K562 (cell line): ENCODE measurements at regions not wholly inside any gene's neighbourhood (a gene's known extent, or its start where the extent isn't known, plus 50 kb on each side); places are given as distances from the start of the nearest gene placed in this dataset.
A peak's percentile ranks its signal among the peaks of the same experiment; 100 is the strongest.

Source experiments
- CEBPG ChIP-seq, 3 experiments: fragments of 200-800 bp in 1 of 3; sonication (Bioruptor generic) in 1 of 3; sonication (generic) in 1 of 3; formaldehyde crosslinking in 1 of 3; IDR thresholded peaks in 2 of 3; conservative IDR thresholded peaks in 1 of 3; 2 replicates each; pipeline versions ENCODE4 v1.6.1 to v1.8.0; 2016 to 2022; ENCODE audit warnings: missing compliant biosample characterization in 2 of 3, missing genetic modification characterization in 2 of 3, mild to moderate bottlenecking in 1 of 3, missing genetic modification reagents in 1 of 3
- ERF ChIP-seq: fragments of 450-650 bp; formaldehyde crosslinking; IDR thresholded peaks from 2 replicates; pipeline ENCODE4 v1.4.0; 2020; ENCODE audit warnings: mild to moderate bottlenecking, mixed read lengths
- ETS1 ChIP-seq: conservative IDR thresholded peaks from 2 replicates; pipeline ENCODE4 v1.6.1; 2011; ENCODE audit warnings: low read depth, mild to moderate bottlenecking, low read length; ENCODE audit not compliant: control insufficient read depth
- MAZ ChIP-seq, 2 experiments: fragments of 450-650 bp in 1 of 2; sonication (generic) in 1 of 2; formaldehyde crosslinking; IDR thresholded peaks in 1 of 2; conservative IDR thresholded peaks in 1 of 2; 2 replicates each; pipeline versions ENCODE4 v1.4.0 to v1.5.0; 2020; ENCODE audit warnings: mild to moderate bottlenecking in 1 of 2, missing genetic modification reagents in 1 of 2
- MTA2 ChIP-seq: fragments of 450-650 bp; IDR thresholded peaks from 2 replicates; pipeline ENCODE4 v1.6.1; 2016; ENCODE audit warnings: low read depth
- NCOA6 ChIP-seq: fragments of 450-650 bp; IDR thresholded peaks from 2 replicates; pipeline ENCODE4 v1.6.1; 2017; ENCODE audit warnings: mild to moderate bottlenecking
- NRF1 ChIP-seq, 2 experiments: fragments of 450-650 bp; IDR thresholded peaks in 1 of 2; conservative IDR thresholded peaks in 1 of 2; 2 replicates each; pipeline ENCODE4 v1.6.1; 2014; ENCODE audit warnings: mild to moderate bottlenecking in 2 of 2
- RBFOX2 ChIP-seq: fragments of 200-400 bp; formaldehyde crosslinking; IDR thresholded peaks from 2 replicates; pipeline ENCODE4 v1.6.1; 2017; ENCODE audit warnings: low read depth, mild to moderate bottlenecking, low read length, moderate library complexity
- TCF3 ChIP-seq: sonication (generic); formaldehyde crosslinking; IDR thresholded peaks from 2 replicates; pipeline ENCODE4 v1.4.0; 2020; ENCODE audit warnings: mild to moderate bottlenecking, missing genetic modification reagents
- TCF7 ChIP-seq: sonication (generic); IDR thresholded peaks from 2 replicates; pipeline ENCODE4 v1.6.1; 2016; ENCODE audit warnings: antibody characterized with exemption, borderline replicate concordance
- ZNF589 ChIP-seq: fragments of 200-800 bp; sonication (Bioruptor generic); IDR thresholded peaks from 2 replicates; pipeline ENCODE4 v1.6.1; 2016; ENCODE audit warnings: low read depth, missing genetic modification characterization, missing compliant biosample characterization
- TF ChIP-seq, protein P1 (sequence below): sonication (generic); formaldehyde crosslinking; IDR thresholded peaks from 2 replicates; pipeline ENCODE4 v1.8.0; 2022; ENCODE audit warnings: missing genetic modification reagents, mild to moderate bottlenecking, moderate library complexity, borderline replicate concordance
- TF ChIP-seq, protein P2 (sequence below): fragments of 200-600 bp; sonication (generic); IDR thresholded peaks from one replicate; pipeline ENCODE4 v1.6.1; 2012; ENCODE audit warnings: mild to moderate bottlenecking, low read depth, low read length, inconsistent platforms

DNA sequence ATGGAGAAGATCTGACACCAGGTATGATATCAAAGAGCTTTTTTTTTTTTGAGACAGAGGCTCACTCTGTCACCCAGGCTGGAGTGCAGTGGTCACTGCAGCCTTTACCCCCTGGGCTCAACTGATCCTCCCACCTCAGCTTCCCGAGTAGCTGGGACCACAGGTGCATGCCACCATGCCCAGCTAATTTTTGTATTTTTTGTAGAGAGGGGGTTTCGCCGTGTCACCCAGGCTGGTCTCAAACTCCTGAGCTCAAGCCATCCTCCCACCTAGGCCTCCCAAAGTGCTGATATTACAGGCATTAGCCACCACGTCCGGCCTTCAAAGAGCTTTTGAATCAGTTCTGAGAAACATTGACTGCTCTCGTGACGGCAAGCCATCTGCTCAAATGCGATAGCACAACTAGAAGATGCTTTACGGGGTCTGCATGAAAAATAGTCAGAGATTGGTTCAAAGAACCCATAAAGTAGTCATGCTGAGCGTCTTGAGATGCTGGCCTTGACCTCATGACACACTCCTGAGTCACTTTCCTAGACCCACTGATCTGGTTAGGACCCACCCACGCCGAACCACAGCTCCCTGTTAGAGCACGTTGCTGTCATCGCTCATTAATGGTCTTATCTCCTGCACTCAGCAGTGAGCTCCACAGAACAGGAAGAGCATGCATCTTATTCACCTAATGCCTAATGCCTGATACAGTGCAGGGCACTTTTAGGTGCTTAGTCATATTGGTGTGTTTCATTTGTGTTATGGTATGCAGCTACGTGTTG, 57.0 kb upstream of the NR2F2 start (continued):
- TF ChIP-seq RBFOX2 (peak; percentile 32), ETS1 (peak; percentile 94), MTA2 (peak; percentile 95), NCOA6 (peak; percentile 50; the same call in 1 of the 2 replicates), MAZ (CRISPR knock-in tag; conservative IDR thresholded peaks at IDR 0.05 in 1 of 2, IDR thresholded peaks at IDR 0.05 in 1 of 2) (peak; percentile 52 to 84; a peak in 3 of 4 replicates), TCF3 (CRISPR knock-in tag) (peak; percentile 98), TCF7 (peak; percentile 99), ERF (CRISPR knock-in tag) (no peak; the same call in 1 of the 2 replicates), CEBPG (CRISPR knock-in tag; IDR thresholded peaks at IDR 0.05) (peak; percentile 57; the same call in 1 of the 2 replicates), CEBPG (tag; conservative IDR thresholded peaks at IDR 0.05 in 1 of 2, IDR thresholded peaks at IDR 0.05 in 1 of 2) (no peak; a peak in 1 of 4 replicates), ZNF589 (CRISPR knock-in tag) (peak; percentile 94), NRF1 (conservative IDR thresholded peaks at IDR 0.05 in 1 of 2, IDR thresholded peaks at IDR 0.05 in 1 of 2) (peak; percentile 73 to 75)
- TF ChIP-seq, protein P1, sequence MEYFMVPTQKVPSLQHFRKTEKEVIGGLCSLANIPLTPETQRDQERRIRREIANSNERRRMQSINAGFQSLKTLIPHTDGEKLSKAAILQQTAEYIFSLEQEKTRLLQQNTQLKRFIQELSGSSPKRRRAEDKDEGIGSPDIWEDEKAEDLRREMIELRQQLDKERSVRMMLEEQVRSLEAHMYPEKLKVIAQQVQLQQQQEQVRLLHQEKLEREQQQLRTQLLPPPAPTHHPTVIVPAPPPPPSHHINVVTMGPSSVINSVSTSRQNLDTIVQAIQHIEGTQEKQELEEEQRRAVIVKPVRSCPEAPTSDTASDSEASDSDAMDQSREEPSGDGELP (CRISPR knock-in tag) = peak; percentile 93
- TF ChIP-seq, protein P2, sequence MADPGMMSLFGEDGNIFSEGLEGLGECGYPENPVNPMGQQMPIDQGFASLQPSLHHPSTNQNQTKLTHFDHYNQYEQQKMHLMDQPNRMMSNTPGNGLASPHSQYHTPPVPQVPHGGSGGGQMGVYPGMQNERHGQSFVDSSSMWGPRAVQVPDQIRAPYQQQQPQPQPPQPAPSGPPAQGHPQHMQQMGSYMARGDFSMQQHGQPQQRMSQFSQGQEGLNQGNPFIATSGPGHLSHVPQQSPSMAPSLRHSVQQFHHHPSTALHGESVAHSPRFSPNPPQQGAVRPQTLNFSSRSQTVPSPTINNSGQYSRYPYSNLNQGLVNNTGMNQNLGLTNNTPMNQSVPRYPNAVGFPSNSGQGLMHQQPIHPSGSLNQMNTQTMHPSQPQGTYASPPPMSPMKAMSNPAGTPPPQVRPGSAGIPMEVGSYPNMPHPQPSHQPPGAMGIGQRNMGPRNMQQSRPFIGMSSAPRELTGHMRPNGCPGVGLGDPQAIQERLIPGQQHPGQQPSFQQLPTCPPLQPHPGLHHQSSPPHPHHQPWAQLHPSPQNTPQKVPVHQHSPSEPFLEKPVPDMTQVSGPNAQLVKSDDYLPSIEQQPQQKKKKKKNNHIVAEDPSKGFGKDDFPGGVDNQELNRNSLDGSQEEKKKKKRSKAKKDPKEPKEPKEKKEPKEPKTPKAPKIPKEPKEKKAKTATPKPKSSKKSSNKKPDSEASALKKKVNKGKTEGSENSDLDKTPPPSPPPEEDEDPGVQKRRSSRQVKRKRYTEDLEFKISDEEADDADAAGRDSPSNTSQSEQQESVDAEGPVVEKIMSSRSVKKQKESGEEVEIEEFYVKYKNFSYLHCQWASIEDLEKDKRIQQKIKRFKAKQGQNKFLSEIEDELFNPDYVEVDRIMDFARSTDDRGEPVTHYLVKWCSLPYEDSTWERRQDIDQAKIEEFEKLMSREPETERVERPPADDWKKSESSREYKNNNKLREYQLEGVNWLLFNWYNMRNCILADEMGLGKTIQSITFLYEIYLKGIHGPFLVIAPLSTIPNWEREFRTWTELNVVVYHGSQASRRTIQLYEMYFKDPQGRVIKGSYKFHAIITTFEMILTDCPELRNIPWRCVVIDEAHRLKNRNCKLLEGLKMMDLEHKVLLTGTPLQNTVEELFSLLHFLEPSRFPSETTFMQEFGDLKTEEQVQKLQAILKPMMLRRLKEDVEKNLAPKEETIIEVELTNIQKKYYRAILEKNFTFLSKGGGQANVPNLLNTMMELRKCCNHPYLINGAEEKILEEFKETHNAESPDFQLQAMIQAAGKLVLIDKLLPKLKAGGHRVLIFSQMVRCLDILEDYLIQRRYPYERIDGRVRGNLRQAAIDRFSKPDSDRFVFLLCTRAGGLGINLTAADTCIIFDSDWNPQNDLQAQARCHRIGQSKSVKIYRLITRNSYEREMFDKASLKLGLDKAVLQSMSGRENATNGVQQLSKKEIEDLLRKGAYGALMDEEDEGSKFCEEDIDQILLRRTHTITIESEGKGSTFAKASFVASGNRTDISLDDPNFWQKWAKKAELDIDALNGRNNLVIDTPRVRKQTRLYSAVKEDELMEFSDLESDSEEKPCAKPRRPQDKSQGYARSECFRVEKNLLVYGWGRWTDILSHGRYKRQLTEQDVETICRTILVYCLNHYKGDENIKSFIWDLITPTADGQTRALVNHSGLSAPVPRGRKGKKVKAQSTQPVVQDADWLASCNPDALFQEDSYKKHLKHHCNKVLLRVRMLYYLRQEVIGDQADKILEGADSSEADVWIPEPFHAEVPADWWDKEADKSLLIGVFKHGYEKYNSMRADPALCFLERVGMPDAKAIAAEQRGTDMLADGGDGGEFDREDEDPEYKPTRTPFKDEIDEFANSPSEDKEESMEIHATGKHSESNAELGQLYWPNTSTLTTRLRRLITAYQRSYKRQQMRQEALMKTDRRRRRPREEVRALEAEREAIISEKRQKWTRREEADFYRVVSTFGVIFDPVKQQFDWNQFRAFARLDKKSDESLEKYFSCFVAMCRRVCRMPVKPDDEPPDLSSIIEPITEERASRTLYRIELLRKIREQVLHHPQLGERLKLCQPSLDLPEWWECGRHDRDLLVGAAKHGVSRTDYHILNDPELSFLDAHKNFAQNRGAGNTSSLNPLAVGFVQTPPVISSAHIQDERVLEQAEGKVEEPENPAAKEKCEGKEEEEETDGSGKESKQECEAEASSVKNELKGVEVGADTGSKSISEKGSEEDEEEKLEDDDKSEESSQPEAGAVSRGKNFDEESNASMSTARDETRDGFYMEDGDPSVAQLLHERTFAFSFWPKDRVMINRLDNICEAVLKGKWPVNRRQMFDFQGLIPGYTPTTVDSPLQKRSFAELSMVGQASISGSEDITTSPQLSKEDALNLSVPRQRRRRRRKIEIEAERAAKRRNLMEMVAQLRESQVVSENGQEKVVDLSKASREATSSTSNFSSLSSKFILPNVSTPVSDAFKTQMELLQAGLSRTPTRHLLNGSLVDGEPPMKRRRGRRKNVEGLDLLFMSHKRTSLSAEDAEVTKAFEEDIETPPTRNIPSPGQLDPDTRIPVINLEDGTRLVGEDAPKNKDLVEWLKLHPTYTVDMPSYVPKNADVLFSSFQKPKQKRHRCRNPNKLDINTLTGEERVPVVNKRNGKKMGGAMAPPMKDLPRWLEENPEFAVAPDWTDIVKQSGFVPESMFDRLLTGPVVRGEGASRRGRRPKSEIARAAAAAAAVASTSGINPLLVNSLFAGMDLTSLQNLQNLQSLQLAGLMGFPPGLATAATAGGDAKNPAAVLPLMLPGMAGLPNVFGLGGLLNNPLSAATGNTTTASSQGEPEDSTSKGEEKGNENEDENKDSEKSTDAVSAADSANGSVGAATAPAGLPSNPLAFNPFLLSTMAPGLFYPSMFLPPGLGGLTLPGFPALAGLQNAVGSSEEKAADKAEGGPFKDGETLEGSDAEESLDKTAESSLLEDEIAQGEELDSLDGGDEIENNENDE = no peak
